ENCODE measurements at regions not wholly inside any gene's neighbourhood (a gene's known extent, or its start where the extent isn't known, plus 50 kb on each side); places are given as distances from the start of the nearest gene placed in this dataset.

DNA sequence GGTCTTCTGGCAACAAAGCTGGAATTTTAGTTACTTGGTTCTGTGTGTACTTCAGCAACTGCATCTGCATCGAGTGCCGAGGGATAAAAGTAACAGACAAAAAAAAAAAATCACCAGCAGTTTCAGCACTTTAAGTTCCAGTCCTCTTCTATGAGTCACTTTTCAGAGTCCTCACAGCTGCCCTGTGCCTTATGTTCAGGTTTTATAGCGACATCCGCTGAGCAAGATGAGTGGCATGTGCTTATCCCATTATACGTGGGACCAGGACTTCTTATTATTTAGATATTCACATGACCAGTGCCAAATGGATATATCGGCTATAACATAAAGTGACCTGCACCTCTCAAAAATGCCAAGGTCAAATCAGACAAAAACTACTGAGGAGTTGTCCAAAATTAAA is 242.9 kb downstream of the FOXA2 start:
- no peak overlapping the region for H3K4me3 ChIP-seq
- H3K27ac ChIP-seq = no peak overlapping the region

DNA sequence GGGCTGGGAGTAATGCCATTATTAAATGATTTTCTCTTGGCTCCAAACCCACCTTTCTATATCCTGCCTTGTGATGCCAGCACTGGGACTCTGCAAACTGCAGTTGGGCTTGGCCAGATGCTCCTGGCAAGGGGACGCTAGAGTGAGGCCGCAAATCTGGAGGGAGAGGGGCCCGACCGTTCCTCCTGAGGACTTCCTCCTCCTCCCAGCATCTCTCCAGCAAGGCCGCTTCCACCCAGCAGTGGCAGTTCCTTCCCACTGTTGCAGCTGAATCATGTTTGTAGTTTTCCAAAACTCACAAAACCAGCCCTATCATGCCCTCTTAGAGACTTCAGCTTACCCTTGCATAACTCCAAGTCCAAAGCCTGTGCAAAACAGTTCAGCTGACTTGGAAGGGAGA is 244.4 kb downstream of the FOXA2 start:
- Histone ChIP-seq H3K27ac (no peak overlapping the region), H3K4me3 (no peak overlapping the region)

DNA sequence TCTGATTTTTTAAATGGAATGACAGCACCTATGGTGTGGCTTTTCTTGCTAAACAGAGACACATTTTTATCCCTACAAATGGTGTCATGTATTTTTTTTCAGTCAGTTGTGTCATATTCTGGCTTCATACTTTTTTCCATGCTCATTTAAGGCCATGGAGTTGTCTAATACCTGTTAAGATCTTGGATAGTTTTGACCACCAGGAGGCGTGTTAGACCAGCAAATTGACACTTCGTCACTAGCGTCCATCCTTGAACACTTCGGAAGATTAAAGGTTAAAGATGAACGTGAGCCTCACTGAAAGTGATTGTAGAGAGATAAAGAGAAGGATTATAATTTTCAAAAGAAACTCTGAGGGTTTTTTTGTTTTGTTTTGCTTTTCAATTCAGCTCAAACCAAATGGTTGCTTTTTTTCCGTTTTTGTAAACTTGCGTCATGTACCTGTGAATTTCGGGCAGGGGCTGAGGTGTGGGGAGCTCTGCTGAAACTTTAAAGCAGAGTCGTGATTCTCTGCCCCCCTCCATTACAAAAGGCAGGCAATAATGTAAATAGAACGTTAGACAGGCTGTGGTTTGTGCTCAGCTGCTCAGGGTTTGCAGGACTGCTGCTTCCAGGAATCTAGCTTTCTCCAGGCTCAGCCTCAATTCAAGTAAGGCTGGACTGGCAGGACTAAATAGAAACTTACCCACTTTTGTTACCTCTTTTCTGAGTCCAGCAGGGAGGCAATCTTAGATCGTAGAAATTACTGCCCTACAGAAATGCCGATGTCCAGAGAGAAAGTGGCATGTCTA is 245.1 kb downstream of the FOXA2 start:
- Histone ChIP-seq H3K27ac (no peak overlapping the region), H3K4me3 (no peak overlapping the region)

- Histone ChIP-seq H3K4me3 (no peak overlapping the region), H3K27ac (no peak overlapping the region)
Observed at GRCh38 chr20:22338140-22338708, 246.1 kb downstream of the FOXA2 start.

DNA sequence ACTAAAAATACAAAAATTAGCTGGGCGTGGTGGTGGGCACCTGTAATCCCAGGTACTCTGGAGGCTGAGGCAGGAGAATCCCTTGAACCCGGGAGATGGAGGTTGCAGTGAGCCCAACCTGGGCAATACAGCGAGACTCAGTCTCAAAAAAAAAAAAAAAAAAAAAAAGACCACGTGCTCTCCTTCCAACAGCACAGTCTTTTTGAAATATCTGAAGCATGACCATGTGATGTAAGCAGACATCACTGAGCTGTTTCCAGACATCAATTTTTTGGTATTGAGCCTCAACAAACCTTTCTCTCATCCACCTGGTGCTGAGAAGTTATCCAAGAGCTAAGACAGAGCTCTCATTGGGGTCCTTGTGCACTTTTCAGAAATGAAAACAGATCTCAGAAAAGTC is 249.2 kb downstream of the FOXA2 start:
- Histone ChIP-seq H3K4me3 (no peak overlapping the region), H3K27ac (no peak overlapping the region)

GRCh38 chr20:22333885-22334545 is 250.4 kb downstream of the FOXA2 start:
- Histone ChIP-seq H3K27ac (no peak overlapping the region), H3K4me3 (no peak overlapping the region)

- no peak overlapping the region for H3K27ac ChIP-seq
- no peak overlapping the region for H3K4me3 ChIP-seq
Observed at GRCh38 chr20:22324505-22324904, 259.9 kb downstream of the FOXA2 start.

DNA sequence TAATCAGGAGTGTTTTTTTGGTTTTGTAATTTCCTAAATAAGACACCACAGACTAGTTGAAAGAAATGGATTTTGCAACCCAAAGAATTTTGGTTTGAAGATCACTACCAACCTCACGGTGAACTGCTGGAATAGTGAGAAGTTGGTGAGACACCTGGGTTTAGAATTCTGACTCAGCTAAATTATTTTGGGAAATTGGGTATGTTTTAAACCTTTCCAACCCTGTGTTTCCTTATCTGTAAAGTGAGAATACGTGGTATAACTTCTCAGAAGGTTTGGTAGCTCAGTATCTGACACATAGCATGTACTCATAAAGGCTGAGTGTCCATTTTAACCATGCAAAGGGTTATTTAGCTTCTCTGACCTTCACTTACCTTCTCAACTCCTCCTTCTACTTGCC is 261.9 kb downstream of the FOXA2 start:
- Histone ChIP-seq H3K27ac (no peak overlapping the region), H3K4me3 (no peak overlapping the region)

GRCh38 chr20:22321191-22321590 is 263.2 kb downstream of the FOXA2 start:
- Histone ChIP-seq H3K27ac (no peak overlapping the region), H3K4me3 (no peak overlapping the region)

- H3K27ac ChIP-seq = no peak overlapping the region
- no peak overlapping the region for H3K4me3 ChIP-seq
Observed at GRCh38 chr20:22320245-22320915, 264.0 kb downstream of the FOXA2 start.

GRCh38 chr20:22315771-22316170 is 268.6 kb downstream of the FOXA2 start:
- Histone ChIP-seq H3K4me3 (no peak overlapping the region), H3K27ac (no peak overlapping the region)

DNA sequence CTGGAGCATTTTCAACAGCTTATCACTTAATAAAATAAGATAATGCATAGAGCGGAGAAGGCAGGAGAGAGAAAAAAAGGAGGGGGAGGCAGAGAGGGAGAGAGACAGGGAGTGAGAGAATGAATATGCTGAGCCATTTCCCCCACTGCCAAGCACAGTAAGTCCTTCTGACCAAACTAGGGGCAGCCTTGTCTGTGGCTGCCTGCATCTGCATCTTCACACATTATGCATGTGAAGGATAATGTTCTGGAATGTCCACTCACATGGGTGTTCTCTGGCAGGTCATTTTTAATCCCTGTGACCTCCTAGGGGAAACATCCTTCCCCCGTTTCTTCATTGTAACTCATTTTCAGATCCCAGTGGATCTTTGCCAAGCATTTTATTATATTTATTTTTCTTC is 269.3 kb downstream of the FOXA2 start:
- H3K27ac ChIP-seq = no peak overlapping the region
- H3K4me3 ChIP-seq = no peak overlapping the region

- H3K4me3 ChIP-seq = no peak overlapping the region
- no peak overlapping the region for H3K27ac ChIP-seq
Observed at GRCh38 chr20:22312744-22313346, 271.5 kb downstream of the FOXA2 start.

DNA sequence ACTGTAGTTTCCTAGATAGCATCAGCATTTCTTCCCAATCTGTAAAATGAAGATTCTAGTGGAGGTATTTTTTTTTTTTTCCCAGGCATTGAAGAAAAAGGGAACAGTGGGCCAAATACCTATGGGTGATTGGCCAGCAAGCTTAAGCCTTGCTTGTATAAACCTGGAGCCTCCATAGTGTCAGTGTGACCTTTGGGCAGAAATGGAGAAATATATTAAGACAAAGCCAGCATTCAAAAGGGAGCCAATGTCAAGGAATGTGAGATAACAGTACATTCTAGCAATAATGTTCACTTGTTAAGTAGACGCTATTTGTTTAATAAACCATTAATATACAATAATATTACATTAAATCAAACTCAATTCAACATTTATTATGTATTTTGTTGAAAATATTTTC is 275.4 kb downstream of the FOXA2 start:
- H3K27ac ChIP-seq = no peak overlapping the region

DNA sequence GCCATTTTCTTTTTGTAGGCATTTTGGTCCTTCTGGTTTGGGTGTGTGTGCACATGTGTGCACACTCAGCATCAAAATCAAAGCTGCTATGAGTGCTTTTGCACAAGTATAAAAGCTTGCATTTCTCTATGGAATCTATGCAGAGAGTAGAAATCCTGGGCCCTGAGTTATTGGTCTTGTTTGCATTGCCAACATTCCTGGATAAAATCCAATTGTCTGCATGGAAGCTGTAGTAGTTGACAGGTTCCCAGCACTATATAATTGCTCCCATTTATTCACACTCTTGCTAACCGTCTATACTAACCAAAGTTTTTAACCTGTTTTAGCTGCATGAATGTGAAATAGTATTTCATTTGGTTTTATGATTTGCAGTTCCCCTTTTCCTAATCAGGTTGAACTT is 277.0 kb downstream of the FOXA2 start:
- no peak overlapping the region for H3K27ac ChIP-seq
- no peak overlapping the region for H3K4me3 ChIP-seq

More for the DNA sequence above, 275.4 kb downstream of the FOXA2 start:
- H3K4me3 ChIP-seq = no peak overlapping the region

DNA sequence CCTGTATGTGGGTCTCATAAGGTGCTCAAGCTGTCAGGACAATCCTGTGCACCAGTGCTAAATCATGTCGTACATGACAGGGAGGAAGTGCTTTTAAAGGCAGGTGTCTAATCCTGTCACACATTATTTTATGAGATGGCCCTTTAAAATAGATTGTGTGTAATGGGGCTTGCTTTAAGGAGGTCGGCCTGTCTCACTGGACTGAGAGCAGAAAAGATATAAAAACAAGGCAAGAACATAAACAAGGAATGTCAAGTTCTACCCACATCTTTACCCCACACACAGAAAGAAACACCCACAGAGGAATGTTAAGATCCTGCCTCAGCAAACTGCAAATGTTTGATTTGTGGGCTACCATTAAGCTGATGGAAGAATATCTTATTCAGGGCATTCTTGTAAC is 279.0 kb downstream of the FOXA2 start:
- no peak overlapping the region for H3K27ac ChIP-seq
- no peak overlapping the region for H3K4me3 ChIP-seq

- no peak overlapping the region for H3K27ac ChIP-seq
- no peak overlapping the region for H3K4me3 ChIP-seq
Observed at GRCh38 chr20:22303523-22303922, 280.8 kb downstream of the FOXA2 start.

DNA sequence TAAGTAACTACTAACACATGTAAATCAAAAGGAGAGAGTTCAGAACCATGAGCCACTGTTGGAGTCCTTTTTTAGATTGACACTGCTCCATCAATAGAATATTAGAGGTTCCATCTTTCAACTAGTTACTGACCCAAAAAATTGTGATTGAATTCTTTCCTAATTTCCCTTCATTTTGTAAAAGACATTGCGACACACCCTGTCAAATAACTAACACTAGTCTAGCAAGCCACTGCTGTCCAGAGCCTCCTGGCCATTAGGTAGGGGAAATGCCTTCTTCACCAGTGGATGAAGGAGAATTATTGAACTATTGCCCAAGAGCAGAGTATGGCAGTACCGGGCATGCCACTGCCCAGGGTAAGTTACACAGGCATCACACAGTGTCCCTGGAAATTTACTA is 282.3 kb downstream of the FOXA2 start:
- no peak overlapping the region for H3K27ac ChIP-seq
- H3K4me3 ChIP-seq = no peak overlapping the region

DNA sequence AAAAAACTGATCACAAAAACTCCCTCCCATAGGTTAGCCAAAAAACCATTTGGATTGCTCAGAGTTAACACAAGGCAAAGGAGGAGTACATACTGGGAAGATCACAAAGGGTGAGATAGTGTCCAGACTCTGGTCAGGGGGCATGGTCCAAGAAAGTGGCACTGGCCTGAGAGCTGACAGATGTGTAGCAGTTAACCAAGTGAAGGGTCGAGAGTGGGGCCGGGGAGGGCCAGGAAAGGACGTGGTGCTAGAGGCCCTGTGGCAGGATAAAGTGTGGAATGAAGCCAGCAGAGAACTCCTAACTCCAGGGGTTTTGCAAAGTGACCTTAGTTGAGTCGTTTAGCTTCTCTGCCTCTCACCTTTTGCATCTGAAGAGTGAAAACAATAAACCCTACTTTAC is 290.5 kb downstream of the FOXA2 start:
- Histone ChIP-seq H3K4me3 (no peak overlapping the region), H3K27ac (no peak overlapping the region)

GRCh38 chr20:22289442-22289841 is 294.9 kb downstream of the FOXA2 start:
- H3K27ac ChIP-seq = no peak overlapping the region
- H3K4me3 ChIP-seq = no peak overlapping the region

All from skin epidermis (tissue), 12 donors.